ENCODE measurements at regions not wholly inside any gene's neighbourhood (a gene's known extent, or its start where the extent isn't known, plus 50 kb on each side); places are given as distances from the start of the nearest gene placed in this dataset.
A peak's percentile ranks its signal among the peaks of the same experiment; 100 is the strongest.

DNA sequence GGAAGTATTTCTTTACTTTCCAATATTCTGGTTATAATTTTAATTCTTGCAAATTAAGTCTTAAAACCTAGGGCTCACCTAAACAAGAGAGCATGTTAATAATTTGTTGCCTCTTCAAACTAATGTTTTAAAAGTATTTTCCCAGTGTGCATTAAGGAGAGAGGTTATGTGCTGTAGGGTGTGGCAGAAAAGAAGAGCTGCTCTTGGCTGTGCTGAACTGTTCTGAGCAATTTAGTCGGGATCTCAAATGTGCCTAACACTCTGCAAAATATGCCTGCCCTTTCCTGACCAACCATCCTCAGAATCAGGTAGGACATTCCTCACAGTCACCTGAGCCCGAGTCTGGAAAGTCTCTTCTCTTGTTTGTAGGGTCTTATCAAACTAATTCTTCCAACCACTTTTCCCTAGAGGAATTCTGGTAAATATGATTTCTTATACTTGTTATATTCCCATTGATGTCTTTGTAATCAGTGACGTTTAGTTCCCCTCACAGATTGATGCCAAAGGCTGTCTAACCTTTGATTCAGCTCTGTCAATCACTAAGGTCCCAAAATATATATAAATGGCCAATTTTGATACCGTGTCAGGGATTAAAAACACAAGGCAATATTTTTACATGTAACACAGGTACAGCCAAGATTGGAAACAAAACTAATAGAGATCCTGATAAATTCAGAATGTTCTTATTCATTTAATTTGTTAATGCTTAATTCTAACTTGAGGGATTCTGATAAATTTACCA lies 298.4 kb downstream of the ADGB start:
- TF ChIP-seq, protein P1, sequence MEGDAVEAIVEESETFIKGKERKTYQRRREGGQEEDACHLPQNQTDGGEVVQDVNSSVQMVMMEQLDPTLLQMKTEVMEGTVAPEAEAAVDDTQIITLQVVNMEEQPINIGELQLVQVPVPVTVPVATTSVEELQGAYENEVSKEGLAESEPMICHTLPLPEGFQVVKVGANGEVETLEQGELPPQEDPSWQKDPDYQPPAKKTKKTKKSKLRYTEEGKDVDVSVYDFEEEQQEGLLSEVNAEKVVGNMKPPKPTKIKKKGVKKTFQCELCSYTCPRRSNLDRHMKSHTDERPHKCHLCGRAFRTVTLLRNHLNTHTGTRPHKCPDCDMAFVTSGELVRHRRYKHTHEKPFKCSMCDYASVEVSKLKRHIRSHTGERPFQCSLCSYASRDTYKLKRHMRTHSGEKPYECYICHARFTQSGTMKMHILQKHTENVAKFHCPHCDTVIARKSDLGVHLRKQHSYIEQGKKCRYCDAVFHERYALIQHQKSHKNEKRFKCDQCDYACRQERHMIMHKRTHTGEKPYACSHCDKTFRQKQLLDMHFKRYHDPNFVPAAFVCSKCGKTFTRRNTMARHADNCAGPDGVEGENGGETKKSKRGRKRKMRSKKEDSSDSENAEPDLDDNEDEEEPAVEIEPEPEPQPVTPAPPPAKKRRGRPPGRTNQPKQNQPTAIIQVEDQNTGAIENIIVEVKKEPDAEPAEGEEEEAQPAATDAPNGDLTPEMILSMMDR (IDR thresholded peaks at IDR 0.05; ENCODE audit: insufficient read depth, low read depth, low read length) = no peak
- no peak for DNase-seq (ENCODE audit: low read depth)
- no peak overlapping the region for H3K4me3 ChIP-seq (ENCODE audit: low read depth, low read length)

DNA sequence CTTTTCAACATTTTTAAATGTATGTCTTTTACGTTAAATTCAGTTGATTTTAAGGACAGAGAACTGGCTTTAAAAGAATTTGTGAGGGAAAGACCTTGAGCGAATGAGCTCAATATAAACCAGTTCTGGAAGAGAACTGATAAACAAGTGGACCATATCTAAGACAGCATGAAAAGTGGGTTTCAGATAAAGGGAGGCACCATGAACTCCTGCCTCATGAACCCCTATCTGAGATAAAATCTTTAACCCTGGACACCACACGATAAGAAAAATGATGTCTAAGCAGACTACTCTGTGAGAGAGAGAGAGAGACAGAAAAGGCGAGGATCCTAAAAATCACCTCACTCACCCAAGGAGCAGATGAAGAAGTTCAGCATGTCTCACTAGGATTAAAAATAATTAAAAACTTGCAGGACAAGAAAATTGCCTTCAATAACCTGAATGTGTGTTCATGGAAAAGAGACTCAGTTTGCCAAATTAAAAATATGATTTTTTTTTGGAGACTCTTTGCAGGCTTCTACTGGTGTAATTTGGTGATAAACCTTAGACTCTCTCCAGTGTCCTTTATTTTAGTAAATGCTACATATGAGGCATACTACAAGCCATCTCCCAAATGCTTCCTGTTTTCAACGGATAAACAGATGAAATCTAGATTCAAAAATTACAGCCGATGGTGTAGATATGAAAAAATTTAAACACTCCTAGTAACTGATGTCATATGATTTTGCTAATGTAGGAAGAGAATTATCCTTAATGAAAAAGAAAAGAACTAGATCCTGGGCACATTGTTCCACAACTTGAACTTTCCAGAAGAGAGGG lies 299.5 kb downstream of the ADGB start:
- TF ChIP-seq, protein P1 (IDR thresholded peaks at IDR 0.05; ENCODE audit: insufficient read depth, low read depth, low read length) = no peak
- no peak overlapping the region for H3K4me3 ChIP-seq (ENCODE audit: low read depth, low read length)
- DNase-seq (ENCODE audit: low read depth) = no peak

DNA sequence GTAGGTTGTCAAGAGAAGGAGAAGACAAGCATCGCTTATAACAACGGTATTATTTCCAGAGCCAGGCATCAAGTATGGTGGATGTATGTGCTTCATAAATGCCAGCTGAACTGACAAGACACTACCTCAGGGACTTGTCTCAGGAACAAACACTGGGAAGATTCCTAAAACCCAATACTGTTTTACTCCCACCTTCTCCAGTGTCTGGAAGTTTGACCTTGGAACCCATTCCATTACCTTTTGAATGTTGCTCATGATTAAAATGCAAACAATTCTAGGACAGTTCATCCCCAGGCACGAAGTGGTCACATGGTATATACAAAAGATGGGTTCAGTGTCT lies 300.1 kb downstream of the ADGB start:
- H3K4me3 ChIP-seq (ENCODE audit: low read depth, low read length) = no peak overlapping the region
- DNase-seq (ENCODE audit: low read depth) = no peak
- TF ChIP-seq, protein P1 (IDR thresholded peaks at IDR 0.05; ENCODE audit: insufficient read depth, low read depth, low read length) = no peak

DNA sequence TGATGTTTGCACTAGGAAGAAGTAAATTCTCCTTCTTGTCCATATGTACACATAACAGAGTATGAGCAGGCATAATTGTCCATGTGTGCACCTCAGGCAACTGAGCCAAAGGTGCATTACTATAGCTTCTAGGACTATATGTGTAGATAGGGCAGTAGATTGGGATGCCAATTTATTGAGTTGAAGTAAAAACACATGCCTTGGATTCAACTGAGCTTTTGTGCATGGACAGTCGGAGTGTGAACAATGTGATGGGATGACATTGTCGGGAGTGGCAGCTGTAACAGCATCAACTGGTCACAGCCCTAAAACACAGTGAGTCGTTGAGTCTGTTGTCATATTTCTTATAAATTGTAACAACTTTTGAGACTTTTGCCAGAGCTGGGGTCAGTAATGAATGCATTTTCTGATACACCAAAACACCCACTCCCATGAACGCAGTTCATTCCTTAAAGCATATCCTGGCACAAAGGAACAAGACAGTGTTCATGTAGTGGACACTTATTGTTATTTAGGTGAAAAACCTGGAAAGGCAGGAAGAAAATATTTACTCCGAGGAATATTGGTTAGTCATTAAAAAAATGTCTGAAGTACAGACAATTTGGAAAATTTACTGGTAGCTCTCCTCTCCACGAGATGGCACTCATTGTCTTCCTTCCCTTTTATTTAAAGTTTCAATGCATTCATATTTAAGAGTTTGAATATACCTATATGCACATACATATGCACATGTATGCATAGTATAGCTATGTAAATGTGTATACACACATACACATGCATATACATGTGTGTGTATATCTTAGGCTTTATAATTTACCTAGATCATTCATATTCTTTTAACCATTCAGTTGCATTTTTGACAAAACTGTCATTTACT lies 302.0 kb upstream of the STXBP5 start:
- DNase-seq (ENCODE audit: low read depth) = peak; percentile 41

DNA sequence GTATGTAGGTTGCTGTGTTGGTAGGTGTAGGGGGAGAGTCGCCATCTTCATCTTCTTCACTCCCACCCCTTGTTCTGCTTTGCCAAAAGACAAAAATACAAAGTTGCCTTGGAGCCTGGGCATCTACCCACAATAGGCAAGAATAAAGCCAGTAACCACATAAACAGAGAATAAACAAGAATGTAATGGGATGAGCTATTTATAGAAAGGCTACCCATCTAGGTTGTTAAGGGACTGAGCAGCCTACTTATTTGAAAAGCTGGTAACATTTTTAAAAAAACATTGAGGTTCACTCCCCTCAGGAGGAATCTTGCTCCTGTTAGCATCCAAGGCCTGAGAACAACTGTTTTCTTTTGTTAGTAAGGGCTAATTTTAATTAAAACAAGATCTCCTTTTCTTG lies 301.4 kb upstream of the STXBP5 start:
- H3K4me3 ChIP-seq (ENCODE audit: low read depth, low read length) = no peak overlapping the region
- TF ChIP-seq, protein P1 (IDR thresholded peaks at IDR 0.05; ENCODE audit: insufficient read depth, low read depth, low read length) = no peak
- DNase-seq (ENCODE audit: low read depth) = no peak

More for the DNA sequence above, 302.0 kb upstream of the STXBP5 start:
- no peak overlapping the region for H3K4me3 ChIP-seq (ENCODE audit: low read depth, low read length)
- TF ChIP-seq, protein P1 (IDR thresholded peaks at IDR 0.05; ENCODE audit: insufficient read depth, low read depth, low read length) = peak; percentile 37

DNA sequence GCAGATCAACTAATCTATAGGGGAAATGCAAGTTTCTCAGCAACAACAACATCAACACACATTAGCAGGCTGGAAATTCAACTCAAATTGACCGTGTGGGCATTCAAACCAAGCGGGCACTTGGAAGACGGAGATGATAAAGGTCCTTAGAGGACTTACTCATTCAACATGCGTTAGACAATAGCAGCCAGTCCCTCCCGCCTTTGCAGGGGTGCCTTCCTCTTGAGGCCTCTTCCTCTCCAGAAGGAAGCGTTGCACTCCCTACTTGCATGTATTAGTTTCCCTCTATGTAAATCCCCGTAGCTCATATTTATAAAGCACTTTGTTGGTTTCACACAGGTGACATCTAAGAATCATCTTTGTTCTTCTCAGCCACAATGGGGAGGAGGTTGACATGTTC lies 300.8 kb upstream of the STXBP5 start:
- TF ChIP-seq, protein P1 (IDR thresholded peaks at IDR 0.05; ENCODE audit: insufficient read depth, low read depth, low read length) = no peak
- DNase-seq (ENCODE audit: low read depth) = no peak
- no peak overlapping the region for H3K4me3 ChIP-seq (ENCODE audit: low read depth, low read length)

Data from fibroblast of villous mesenchyme (primary cell).